Gastrocnemius medialis (tissue), 4 donors: ENCODE measurements at regions not wholly inside any gene's neighbourhood (a gene's known extent, or its start where the extent isn't known, plus 50 kb on each side); places are given as distances from the start of the nearest gene placed in this dataset.

ENCODE experiments used
- POLR2A ChIP-seq, 2 donors: fragments of 450-650 bp; IDR thresholded peaks; one replicate each; pipeline ENCODE4 v1.6.1; 2017; ENCODE audit warnings: antibody characterized with exemption in 2 of 2, mild to moderate bottlenecking in 2 of 2, moderate library complexity in 2 of 2
- TF ChIP-seq, protein P1 (sequence below), 5 experiments: fragments of 450-650 bp in 3 of 5; fragments of 200-600 bp in 2 of 5; sonication (generic) in 2 of 5; IDR thresholded peaks in 4 of 5; conservative IDR thresholded peaks in 1 of 5; 1 replicate in 4 of 5; 2 replicates in 1 of 5; pipeline ENCODE4 v1.5.1; 2016 to 2019; ENCODE audit warnings: antibody characterized with exemption in 5 of 5, mild to moderate bottlenecking in 3 of 5, moderate library complexity in 3 of 5

DNA sequence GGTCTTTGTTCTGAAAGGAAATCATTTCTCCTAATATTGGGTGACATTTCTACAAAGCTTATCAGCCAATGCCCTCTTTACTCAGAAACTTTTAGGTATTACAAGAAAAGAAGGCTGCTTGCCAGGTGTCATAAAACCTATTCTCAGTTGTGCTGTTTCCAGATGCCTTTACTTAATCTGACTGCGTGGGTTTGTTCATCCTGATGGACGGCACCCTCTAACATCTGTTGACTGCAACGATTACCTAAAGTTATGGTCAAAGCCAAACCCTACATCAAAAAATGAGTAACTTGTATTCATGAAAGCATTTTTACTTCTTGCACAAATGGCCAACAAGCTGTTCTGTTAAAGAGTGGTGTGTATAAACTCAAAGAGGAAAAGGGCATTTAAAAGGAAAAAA is 207.7 kb upstream of the PDZRN3 start:
- TF ChIP-seq, protein P1, sequence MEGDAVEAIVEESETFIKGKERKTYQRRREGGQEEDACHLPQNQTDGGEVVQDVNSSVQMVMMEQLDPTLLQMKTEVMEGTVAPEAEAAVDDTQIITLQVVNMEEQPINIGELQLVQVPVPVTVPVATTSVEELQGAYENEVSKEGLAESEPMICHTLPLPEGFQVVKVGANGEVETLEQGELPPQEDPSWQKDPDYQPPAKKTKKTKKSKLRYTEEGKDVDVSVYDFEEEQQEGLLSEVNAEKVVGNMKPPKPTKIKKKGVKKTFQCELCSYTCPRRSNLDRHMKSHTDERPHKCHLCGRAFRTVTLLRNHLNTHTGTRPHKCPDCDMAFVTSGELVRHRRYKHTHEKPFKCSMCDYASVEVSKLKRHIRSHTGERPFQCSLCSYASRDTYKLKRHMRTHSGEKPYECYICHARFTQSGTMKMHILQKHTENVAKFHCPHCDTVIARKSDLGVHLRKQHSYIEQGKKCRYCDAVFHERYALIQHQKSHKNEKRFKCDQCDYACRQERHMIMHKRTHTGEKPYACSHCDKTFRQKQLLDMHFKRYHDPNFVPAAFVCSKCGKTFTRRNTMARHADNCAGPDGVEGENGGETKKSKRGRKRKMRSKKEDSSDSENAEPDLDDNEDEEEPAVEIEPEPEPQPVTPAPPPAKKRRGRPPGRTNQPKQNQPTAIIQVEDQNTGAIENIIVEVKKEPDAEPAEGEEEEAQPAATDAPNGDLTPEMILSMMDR (IDR thresholded peaks at IDR 0.05 in 4 of 5, conservative IDR thresholded peaks at IDR 0.05 in 1 of 5), result no peak
- no peak for TF ChIP-seq POLR2A (IDR thresholded peaks at IDR 0.05)
